GM12892 (cell line): ENCODE measurements at regions not wholly inside any gene's neighbourhood (a gene's known extent, or its start where the extent isn't known, plus 50 kb on each side); places are given as distances from the start of the nearest gene placed in this dataset.

Experiments used
- DNase-seq: peaks from one replicate; pipeline ENCODE4 v3.0.0; 2011; ENCODE audit not compliant: insufficient read length
- FAIRE-seq: peaks from 2 replicates; lab custom pipeline; 2011; peaks lifted over from hg19 to GRCh38; lab: Jason Lieb, UNC
- POLR2A ChIP-seq: IDR thresholded peaks from 2 replicates; pipeline ENCODE4 v1.6.1; 2011; ENCODE audit warnings: low read depth, low read length, control low read depth
- POLR2AphosphoS5 ChIP-seq: IDR thresholded peaks from 2 replicates; pipeline ENCODE4 v1.6.1; 2011; ENCODE audit warnings: low read depth, low read length, control low read depth
- TAF1 ChIP-seq: IDR thresholded peaks from 2 replicates; pipeline ENCODE4 v1.6.1; 2011; ENCODE audit warnings: low read depth, mild to moderate bottlenecking, control low read depth, low read length, borderline replicate concordance

- DNase-seq (no peak), FAIRE-seq (no peak)
These were observed 94.4 kb downstream of the NCR2 start for GRCh38 chr6:41429506-41430504.

GRCh38 chr6:41430875-41431274 is 95.5 kb downstream of the NCR2 start:
- DNase-seq (no peak), FAIRE-seq (peak; percentile 36)
- TF ChIP-seq POLR2A (no peak), POLR2AphosphoS5 (no peak), TAF1 (no peak)

More at GRCh38 chr6:41429506-41430504, 94.4 kb downstream of the NCR2 start:
- TF ChIP-seq TAF1 (no peak), POLR2A (no peak)

- no peak for DNase-seq
- FAIRE-seq: no peak
- no peak for TF ChIP-seq POLR2AphosphoS5
- TF ChIP-seq TAF1: no peak
- TF ChIP-seq POLR2A: no peak
These were observed 96.9 kb downstream of the NCR2 start for GRCh38 chr6:41432280-41432679.

- no peak for TF ChIP-seq POLR2A
- TF ChIP-seq POLR2AphosphoS5: no peak
- no peak for TF ChIP-seq TAF1
- DNase-seq: no peak
These were observed 99.5 kb downstream of the NCR2 start for GRCh38 chr6:41434803-41435481.

GRCh38 chr6:41437604-41438003 is 102.2 kb downstream of the NCR2 start:
- TF ChIP-seq TAF1 (no peak), POLR2A (no peak), POLR2AphosphoS5 (no peak)
- DNase-seq (no peak), FAIRE-seq (no peak)

More at GRCh38 chr6:41434803-41435481, 99.5 kb downstream of the NCR2 start:
- no peak for FAIRE-seq

GRCh38 chr6:41438746-41439145 is 103.3 kb downstream of the NCR2 start:
- DNase-seq (no peak), FAIRE-seq (no peak)
- TF ChIP-seq POLR2AphosphoS5 (no peak), POLR2A (no peak), TAF1 (no peak)

- TF ChIP-seq POLR2AphosphoS5: no peak
- TF ChIP-seq POLR2A: no peak
- TF ChIP-seq TAF1: no peak
These were observed 104.4 kb downstream of the NCR2 start for GRCh38 chr6:41439524-41440418.

GRCh38 chr6:41440958-41441357 is 105.2 kb upstream of the FOXP4 start:
- DNase-seq (no peak), FAIRE-seq (no peak)
- no peak for TF ChIP-seq POLR2A
- TF ChIP-seq TAF1: no peak
- no peak for TF ChIP-seq POLR2AphosphoS5

More at GRCh38 chr6:41439524-41440418, 104.4 kb downstream of the NCR2 start:
- FAIRE-seq (peak; percentile 21), DNase-seq (peak; percentile 58)

- FAIRE-seq: peak; percentile 30
- no peak for TF ChIP-seq POLR2AphosphoS5
- no peak for TF ChIP-seq POLR2A
- DNase-seq: no peak
These were observed 104.4 kb upstream of the FOXP4 start for GRCh38 chr6:41441598-41442351.

- no peak for TF ChIP-seq POLR2A
- no peak for TF ChIP-seq TAF1
- TF ChIP-seq POLR2AphosphoS5: no peak
- DNase-seq: no peak
- no peak for FAIRE-seq
These were observed 103.9 kb upstream of the FOXP4 start for GRCh38 chr6:41442352-41442672.
